CD4-positive, alpha-beta T cell (primary cell): ENCODE measurements at regions not wholly inside any gene's neighbourhood (a gene's known extent, or its start where the extent isn't known, plus 50 kb on each side); places are given as distances from the start of the nearest gene placed in this dataset.

ENCODE experiments used
- ATAC-seq: fragments of 200-7000 bp; cut with Tn5 transposase; one replicate; pipeline ENCODE4 v1.10.0; 2022; ENCODE audit warnings: mild to moderate bottlenecking; ENCODE audit not compliant: poor library complexity
- CTCF ChIA-PET: fragments of 350-600 bp; sonication (Branson Sonifier 250); formaldehyde crosslinking; loops from one replicate; lab custom pipeline; 2021; ENCODE audit warnings: antibody characterized with exemption, inconsistent platforms; lab: Charles Lee
- POLR2A ChIA-PET: fragments of 350-600 bp; sonication (Branson Sonifier 250); formaldehyde crosslinking; loops from one replicate; lab custom pipeline; 2021; ENCODE audit warnings: antibody characterized with exemption, inconsistent platforms; lab: Charles Lee
- DNase-seq, 14 experiments: peaks; one replicate each; pipeline ENCODE4 v3.0.0-alpha.2; 2013 to 2020; ENCODE audit warnings: mixed read lengths in 2 of 14
- H3K27ac ChIP-seq, 2 donors: one replicate each; pipeline versions ENCODE4 v1.5.1 to v1.7.0; 2013; ENCODE audit warnings: low read length in 2 of 2, low read depth in 1 of 2, mild to moderate bottlenecking in 1 of 2
- H3K27me3 ChIP-seq, 2 experiments: 1 replicate in 1 of 2; 2 replicates in 1 of 2; pipeline versions ENCODE4 v1.6.1 to v1.7.0; 2013; ENCODE audit warnings: low read length in 2 of 2, control low read depth in 1 of 2, mild to moderate bottlenecking in 1 of 2, moderate library complexity in 1 of 2; ENCODE audit not compliant: insufficient read depth in 2 of 2, control insufficient read depth in 1 of 2
- H3K36me3 ChIP-seq: one replicate; pipeline ENCODE4 v1.6.1; 2013; ENCODE audit warnings: low read length, control low read depth; ENCODE audit not compliant: insufficient read depth
- H3K4me1 ChIP-seq: one replicate; pipeline ENCODE4 v1.6.1; 2013; ENCODE audit warnings: low read length, control low read depth; ENCODE audit not compliant: insufficient read depth
- H3K4me3 ChIP-seq: one replicate; pipeline ENCODE4 v1.5.1; 2013; ENCODE audit warnings: mild to moderate bottlenecking, low read length, moderate library complexity
- H3K9me3 ChIP-seq, 2 experiments: 1 replicate in 1 of 2; 2 replicates in 1 of 2; pipeline versions ENCODE4 v1.6.1 to v1.7.0; 2013; ENCODE audit warnings: low read length in 2 of 2, mild to moderate bottlenecking in 2 of 2, control low read depth in 1 of 2, moderate library complexity in 1 of 2; ENCODE audit not compliant: control insufficient read depth in 1 of 2, insufficient read depth in 1 of 2
- H3K27ac Mint-ChIP-seq: one replicate; pipeline ENCODE4 v1.8.0; 2020; ENCODE audit warnings: mixed read lengths
- H3K27me3 Mint-ChIP-seq: one replicate; pipeline ENCODE4 v1.8.0; 2021; ENCODE audit warnings: mixed read lengths
- H3K36me3 Mint-ChIP-seq: one replicate; pipeline ENCODE4 v1.8.0; 2021; ENCODE audit warnings: low read depth, mixed read lengths
- H3K4me1 Mint-ChIP-seq: one replicate; pipeline ENCODE4 v1.8.0; 2021; ENCODE audit warnings: low read depth, mixed read lengths
- H3K4me3 Mint-ChIP-seq: one replicate; pipeline ENCODE4 v1.8.0; 2020; ENCODE audit warnings: mild to moderate bottlenecking, mixed read lengths
- H3K9me3 Mint-ChIP-seq: one replicate; pipeline ENCODE4 v1.8.0; 2020; ENCODE audit warnings: mixed read lengths
- intact Hi-C, 2 experiments: fragments of 100-400 bp; cut with DNase I in 1 of 2; cut with micrococcal nuclease in 1 of 2; formaldehyde crosslinking; loops; one replicate each; pipeline versions ENCODE4 v1.15.1 to v1.9.0; 2023 to 2025; cut with DNase I, micrococcal nuclease
- TF ChIP-seq, protein P1 (sequence below): fragments of 200-600 bp; IDR thresholded peaks from one replicate; pipeline ENCODE4 v1.8.0; 2022; ENCODE audit warnings: antibody characterized with exemption, mild to moderate bottlenecking

DNA sequence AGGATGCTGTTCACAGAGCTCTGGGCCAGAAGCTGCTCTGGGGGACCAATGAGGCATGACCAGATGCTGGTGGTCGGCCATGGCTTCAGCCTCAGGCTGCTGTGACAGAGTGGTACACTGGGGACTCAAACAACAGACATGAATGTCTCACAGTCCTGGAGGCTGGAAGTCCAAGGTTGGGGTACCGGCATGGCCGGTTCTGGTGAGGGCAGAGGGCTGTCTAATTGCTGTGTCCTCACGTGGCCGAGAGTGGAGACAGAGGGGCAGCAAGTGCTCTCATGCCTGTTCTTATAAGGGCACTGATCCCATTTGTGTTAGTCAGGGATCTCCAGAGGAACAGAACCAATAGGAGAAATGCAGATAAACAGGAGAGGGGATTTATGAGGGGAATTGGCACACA is 253.5 kb upstream of the C1orf174 start:
- POLR2A ChIA-PET: no interaction called here
- H3K4me1 Mint-ChIP-seq: no peaks in the 10 kb centered on the region
- no peak overlapping the region for H3K4me3 ChIP-seq
- DNase-seq (no peak), ATAC-seq (no peak)
- H3K36me3 Mint-ChIP-seq: no peaks in the 10 kb centered on the region
- no peaks in the 10 kb centered on the region for H3K36me3 ChIP-seq
- TF ChIP-seq, protein P1, sequence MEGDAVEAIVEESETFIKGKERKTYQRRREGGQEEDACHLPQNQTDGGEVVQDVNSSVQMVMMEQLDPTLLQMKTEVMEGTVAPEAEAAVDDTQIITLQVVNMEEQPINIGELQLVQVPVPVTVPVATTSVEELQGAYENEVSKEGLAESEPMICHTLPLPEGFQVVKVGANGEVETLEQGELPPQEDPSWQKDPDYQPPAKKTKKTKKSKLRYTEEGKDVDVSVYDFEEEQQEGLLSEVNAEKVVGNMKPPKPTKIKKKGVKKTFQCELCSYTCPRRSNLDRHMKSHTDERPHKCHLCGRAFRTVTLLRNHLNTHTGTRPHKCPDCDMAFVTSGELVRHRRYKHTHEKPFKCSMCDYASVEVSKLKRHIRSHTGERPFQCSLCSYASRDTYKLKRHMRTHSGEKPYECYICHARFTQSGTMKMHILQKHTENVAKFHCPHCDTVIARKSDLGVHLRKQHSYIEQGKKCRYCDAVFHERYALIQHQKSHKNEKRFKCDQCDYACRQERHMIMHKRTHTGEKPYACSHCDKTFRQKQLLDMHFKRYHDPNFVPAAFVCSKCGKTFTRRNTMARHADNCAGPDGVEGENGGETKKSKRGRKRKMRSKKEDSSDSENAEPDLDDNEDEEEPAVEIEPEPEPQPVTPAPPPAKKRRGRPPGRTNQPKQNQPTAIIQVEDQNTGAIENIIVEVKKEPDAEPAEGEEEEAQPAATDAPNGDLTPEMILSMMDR: no peak
- H3K4me3 Mint-ChIP-seq: no peak overlapping the region
- no peak overlapping the region for H3K27ac Mint-ChIP-seq
- H3K27ac ChIP-seq: no peak overlapping the region
- H3K27me3 Mint-ChIP-seq: no peaks in the 10 kb centered on the region
- intact Hi-C loops: no loop called here
- peaks cover 0 to 2% of the 10 kb centered on the region in 2 experiments for H3K27me3 ChIP-seq
- CTCF ChIA-PET: no interaction called here
- no peaks in the 10 kb centered on the region for H3K4me1 ChIP-seq
- no peaks in the 10 kb centered on the region for H3K9me3 ChIP-seq
- H3K9me3 Mint-ChIP-seq: no peaks in the 10 kb centered on the region

DNA sequence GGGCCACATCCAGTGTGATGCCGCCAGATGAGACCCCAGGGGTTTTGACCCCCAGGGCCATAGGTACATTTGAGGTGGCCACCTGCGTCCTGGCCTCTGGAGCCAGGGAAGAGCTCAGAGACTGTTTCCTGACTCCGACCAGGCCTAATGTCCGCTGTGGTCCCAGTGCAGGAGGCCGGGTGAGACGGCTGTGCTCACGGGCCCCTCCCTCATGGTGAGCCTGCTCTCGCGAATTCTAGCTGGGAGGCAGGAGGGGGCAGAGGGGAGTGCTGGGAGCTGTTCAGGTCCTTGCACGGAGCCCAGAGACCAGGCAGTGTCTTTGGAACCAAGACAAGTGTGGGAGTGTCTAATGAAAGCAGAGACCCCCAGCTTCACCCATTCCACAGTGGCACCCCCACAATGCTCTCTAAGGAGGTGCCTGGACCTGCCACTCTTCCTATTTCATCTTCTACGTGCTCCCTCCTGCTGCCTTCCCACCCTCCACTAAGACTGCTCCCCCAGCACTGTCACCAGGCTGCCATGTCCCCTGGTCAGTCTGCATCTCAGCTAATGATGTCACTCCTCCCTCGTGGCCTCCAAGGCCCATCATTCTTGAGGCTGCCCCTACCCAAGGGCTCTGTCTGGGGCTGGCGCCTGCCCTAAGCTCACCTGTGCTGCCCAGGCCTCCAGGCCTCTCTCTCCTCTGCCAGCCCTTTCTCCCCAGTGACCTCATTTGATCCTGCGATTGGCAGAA is 256.3 kb upstream of the C1orf174 start:
- no peak overlapping the region for H3K27ac ChIP-seq
- no peak overlapping the region for H3K4me3 ChIP-seq
- ChIA-PET POLR2A (no interaction called here), CTCF (no interaction called here)
- TF ChIP-seq, protein P1: no peak
- no peaks in the 10 kb centered on the region for H3K27me3 ChIP-seq
- H3K4me3 Mint-ChIP-seq: no peak overlapping the region
- ATAC-seq (no peak), DNase-seq (no peak)
- H3K36me3 ChIP-seq: no peaks in the 10 kb centered on the region
- intact Hi-C loops: no loop called here
- H3K36me3 Mint-ChIP-seq: no peaks in the 10 kb centered on the region
- no peaks in the 10 kb centered on the region for H3K27me3 Mint-ChIP-seq
- H3K27ac Mint-ChIP-seq: no peak overlapping the region
- H3K9me3 Mint-ChIP-seq: no peaks in the 10 kb centered on the region
- H3K9me3 ChIP-seq: peaks cover 0 to 6% of the 10 kb centered on the region in 2 experiments
- no peaks in the 10 kb centered on the region for H3K4me1 Mint-ChIP-seq
- no peaks in the 10 kb centered on the region for H3K4me1 ChIP-seq

DNA sequence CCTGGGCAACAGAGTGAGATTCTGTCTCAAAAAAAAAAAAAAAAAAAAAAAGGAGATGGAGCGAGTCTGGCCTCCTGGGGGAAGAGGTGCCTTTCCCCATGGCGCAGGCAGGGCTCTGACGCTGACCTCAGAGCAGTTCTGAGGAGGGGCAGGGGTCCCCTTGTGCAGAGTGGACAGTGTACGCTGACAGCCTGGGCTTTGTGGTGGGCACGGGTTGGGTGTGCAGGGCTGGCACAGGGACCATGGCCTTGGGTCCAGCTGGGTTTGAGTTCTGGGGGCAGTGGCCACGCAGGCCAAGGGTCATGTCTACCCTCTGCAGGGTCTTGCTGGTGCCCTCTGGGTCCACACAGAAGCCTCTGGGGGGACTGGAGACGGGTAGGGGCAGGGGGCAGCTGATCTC is 260.1 kb upstream of the C1orf174 start:
- Mint-ChIP-seq H3K36me3 (no peaks in the 10 kb centered on the region), H3K4me3 (no peak overlapping the region), H3K27ac (no peak overlapping the region), H3K27me3 (peaks cover 4% of the 10 kb centered on the region), H3K9me3 (no peaks in the 10 kb centered on the region), H3K4me1 (no peaks in the 10 kb centered on the region)
- ChIA-PET POLR2A (no interaction called here), CTCF (no interaction called here)
- no peaks in the 10 kb centered on the region for H3K4me1 ChIP-seq
- H3K9me3 ChIP-seq: peaks cover 0 to 6% of the 10 kb centered on the region in 2 experiments
- no peaks in the 10 kb centered on the region for H3K27me3 ChIP-seq
- ATAC-seq (no peak), DNase-seq (no peak)
- H3K36me3 ChIP-seq: no peaks in the 10 kb centered on the region
- H3K4me3 ChIP-seq: no peak overlapping the region
- intact Hi-C loops: no loop called here
- TF ChIP-seq, protein P1: no peak
- no peak overlapping the region for H3K27ac ChIP-seq
